DMS153 (cell line): ENCODE measurements at regions not wholly inside any gene's neighbourhood (a gene's known extent, or its start where the extent isn't known, plus 50 kb on each side); places are given as distances from the start of the nearest gene placed in this dataset.
"Not testable (repeated sequence)": the region's sequence is repeated elsewhere in the genome, so short reads cannot be mapped to it uniquely, and the experiment has no call there.

Experiments
- DNase-seq: peaks from one replicate; lab custom pipeline; 2025; lab: John Stamatoyannopoulos, UW

GRCh38 chr4:79850626-79851025 is 222.4 kb downstream of the ANTXR2 start:
- DNase-seq: no peak

- peak; percentile 45 for DNase-seq
Measured at GRCh38 chr4:79848329-79848728, 224.7 kb downstream of the ANTXR2 start.

GRCh38 chr4:79847411-79847810 is 225.6 kb downstream of the ANTXR2 start:
- no peak for DNase-seq

- DNase-seq: no peak
Measured at GRCh38 chr4:79842162-79842561, 230.9 kb downstream of the ANTXR2 start.

- no peak for DNase-seq
Measured at GRCh38 chr4:79833857-79834256, 239.2 kb downstream of the ANTXR2 start.

- no peak for DNase-seq
Measured at GRCh38 chr4:79831701-79832514, 241.1 kb downstream of the ANTXR2 start.

GRCh38 chr4:79831119-79831528 is 241.9 kb downstream of the ANTXR2 start:
- no peak for DNase-seq

- DNase-seq: no peak
Measured at GRCh38 chr4:79827283-79827682, 245.7 kb downstream of the ANTXR2 start.

GRCh38 chr4:79823148-79823763 is 249.8 kb downstream of the ANTXR2 start:
- no peak for DNase-seq

- no peak for DNase-seq
Measured at GRCh38 chr4:79820427-79820826, 252.6 kb downstream of the ANTXR2 start.

- not testable (repeated sequence) for DNase-seq
Measured at GRCh38 chr4:79807933-79808332, 265.1 kb downstream of the ANTXR2 start.

GRCh38 chr4:79798047-79798446 is 275.0 kb downstream of the ANTXR2 start:
- no peak for DNase-seq

- DNase-seq: no peak
Measured at GRCh38 chr4:79796948-79797347, 276.1 kb downstream of the ANTXR2 start.

GRCh38 chr4:79788884-79789283 is 284.1 kb downstream of the ANTXR2 start:
- no peak for DNase-seq

GRCh38 chr4:79780129-79780528 is 292.9 kb downstream of the ANTXR2 start:
- no peak for DNase-seq

GRCh38 chr4:79772510-79772909 is 300.5 kb downstream of the ANTXR2 start:
- DNase-seq: no peak

GRCh38 chr4:79764120-79764519 is 308.9 kb downstream of the ANTXR2 start:
- no peak for DNase-seq

- no peak for DNase-seq
Measured at GRCh38 chr4:79763486-79764075, 309.4 kb downstream of the ANTXR2 start.

GRCh38 chr4:79759793-79760192 is 313.2 kb downstream of the ANTXR2 start:
- no peak for DNase-seq

- no peak for DNase-seq
Measured at GRCh38 chr4:79757600-79757999, 315.4 kb downstream of the ANTXR2 start.

- no peak for DNase-seq
Measured at GRCh38 chr4:79756140-79756895, 316.7 kb downstream of the ANTXR2 start.

GRCh38 chr4:79748835-79749234 is 324.2 kb downstream of the ANTXR2 start:
- no peak for DNase-seq
